NCI-H748 (cell line): ENCODE measurements at regions not wholly inside any gene's neighbourhood (a gene's known extent, or its start where the extent isn't known, plus 50 kb on each side); places are given as distances from the start of the nearest gene placed in this dataset.

Experiments
- DNase-seq: peaks from one replicate; lab custom pipeline; 2025; ENCODE audit not compliant: unreplicated experiment; lab: John Stamatoyannopoulos, UW

DNA sequence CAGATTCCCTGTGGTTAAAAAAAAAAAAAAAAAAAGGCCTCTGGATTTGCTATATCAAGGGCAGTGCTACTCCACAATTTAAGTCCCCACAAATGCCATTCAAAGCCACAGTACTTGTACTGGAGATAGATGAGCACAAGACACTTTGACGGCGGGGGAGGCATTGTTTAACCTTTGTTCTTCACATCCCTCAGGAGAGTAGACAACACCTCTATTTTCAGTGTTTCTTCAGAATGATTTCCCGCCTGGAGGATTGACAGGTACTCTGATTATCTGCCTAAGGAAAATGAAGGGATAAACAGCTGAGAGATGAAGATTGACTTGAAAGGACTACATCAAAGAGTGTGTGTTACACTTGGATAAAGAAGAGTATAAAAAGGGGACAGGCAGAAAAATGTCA is 58.7 kb downstream of the OTOL1 start:
- DNase-seq: no peak

DNA sequence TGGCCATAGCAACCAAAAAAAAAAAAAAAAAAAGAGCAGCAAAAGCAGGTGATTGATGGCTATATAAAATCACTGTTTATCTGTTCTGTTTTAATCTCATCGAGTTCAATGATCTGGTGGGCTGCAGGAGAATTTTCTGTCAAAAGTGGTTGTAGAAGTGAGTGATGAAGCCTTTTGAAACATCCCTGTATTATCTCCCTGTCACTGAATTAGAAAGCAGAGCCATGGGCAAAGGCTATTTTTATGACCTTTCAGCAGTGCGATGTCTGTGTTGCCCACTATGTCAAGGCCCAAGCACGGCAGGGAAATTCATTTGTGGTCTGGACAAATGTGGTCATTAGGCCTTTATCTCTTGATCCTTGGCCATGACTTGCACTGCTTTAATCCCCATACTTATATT is 59.9 kb downstream of the OTOL1 start:
- no peak for DNase-seq

DNA sequence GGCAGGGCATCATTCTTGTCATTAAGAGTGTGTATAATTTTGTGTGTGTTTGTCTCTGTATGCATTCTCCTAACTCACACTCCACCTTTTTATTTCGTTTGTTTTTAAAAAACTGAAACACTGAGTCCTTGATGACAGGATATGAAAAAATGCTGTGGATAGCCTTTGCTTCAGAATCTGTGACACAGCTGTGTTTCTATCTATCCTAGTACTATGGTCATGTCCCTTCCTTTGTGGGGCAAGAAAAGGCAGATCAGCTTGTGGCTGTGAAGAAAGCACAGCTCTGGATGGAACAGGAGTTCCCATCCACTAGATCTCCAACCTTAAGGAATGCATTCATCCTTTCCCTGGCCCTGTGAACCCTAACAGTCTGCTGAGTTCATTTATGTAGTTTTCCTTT is 60.3 kb downstream of the OTOL1 start:
- no peak for DNase-seq

DNA sequence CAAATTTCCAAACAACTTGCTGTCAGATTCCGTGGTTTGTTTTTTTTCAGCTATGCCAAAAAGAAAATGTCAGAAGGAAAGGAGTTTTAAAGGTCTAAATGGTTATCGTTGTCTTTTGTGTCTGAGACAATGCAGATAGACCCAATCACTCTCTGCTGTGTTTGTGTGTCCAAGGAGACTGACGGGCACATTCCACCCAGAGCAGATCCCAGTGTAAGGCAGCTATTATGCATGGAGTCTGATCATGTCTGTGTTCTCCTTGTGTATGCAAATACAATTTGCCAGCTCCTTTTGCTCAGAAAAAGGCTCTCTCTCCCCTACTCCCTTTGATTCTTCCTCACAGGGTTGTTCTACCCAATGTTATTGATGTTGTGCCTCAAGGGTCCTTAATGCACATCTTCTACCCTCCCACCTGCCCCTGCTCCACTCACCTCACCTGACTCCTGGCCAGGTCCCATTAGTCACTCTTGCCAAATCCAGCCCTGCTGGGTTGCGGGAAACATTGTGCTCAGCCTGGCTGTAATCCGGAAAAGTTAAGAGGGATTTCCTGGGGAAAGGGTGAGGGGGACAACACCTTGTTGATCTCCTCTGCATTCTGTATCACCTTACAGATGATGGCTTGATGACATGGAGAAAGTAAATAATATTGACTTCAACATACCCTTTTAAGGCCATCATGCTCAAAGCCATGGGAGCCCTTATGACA is 61.0 kb downstream of the OTOL1 start:
- DNase-seq: no peak

DNA sequence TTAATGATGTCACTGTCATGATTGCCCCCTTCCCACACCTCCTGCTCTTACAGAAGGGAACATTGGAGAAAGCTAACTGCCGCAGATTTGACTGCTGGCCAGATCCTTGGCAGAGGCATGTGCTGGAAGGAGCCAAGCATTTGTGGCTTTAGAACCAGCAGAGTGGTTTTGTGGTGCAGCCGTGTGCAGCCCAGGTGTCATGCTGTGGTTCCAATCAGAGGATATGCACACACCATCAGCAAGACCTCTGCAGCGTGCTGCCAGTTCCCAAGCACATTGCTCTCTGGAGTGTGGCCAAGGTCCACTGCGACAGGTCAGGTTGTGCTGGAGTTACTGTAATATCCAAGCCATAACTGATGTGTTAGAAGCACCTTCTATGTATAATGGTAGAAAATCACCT is 61.6 kb downstream of the OTOL1 start:
- no peak for DNase-seq

DNA sequence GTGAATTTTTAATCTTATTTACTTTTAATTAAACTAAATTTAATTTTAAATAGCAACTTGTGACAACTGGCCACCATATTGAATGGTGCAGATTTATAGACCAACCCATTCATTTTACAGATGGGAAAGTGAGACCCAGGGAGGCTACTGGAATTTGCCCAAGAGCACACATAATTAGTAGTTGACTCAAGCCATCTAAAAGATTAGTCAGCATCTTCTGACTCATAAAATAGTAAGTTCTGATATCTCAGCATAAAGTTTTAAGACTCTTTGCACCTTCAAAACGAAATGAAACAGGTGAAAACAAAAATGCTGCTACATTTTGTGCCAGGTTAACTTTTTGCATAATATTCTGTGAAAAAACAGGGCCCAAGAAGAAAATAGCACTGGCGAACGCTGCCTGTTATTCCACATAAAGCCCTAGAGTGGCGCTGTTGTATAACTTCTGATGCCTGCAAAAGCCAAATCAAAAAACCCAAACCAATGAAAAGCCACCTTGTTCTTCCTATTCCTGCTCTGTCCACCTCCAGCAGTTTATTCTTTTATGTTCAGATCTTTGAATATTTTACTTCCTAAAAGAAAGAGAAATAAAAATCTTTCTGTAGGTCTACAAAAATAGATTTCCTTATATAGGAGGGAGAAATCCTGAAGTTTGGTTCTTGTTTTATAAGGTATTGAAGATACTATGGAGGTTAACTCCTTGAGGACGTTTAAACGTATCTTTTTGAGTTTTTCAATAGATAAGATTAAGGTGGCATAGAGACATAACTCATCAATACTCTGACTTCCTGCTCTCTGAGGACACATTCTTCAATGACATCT is 62.8 kb downstream of the OTOL1 start:
- DNase-seq: peak; percentile 62

DNA sequence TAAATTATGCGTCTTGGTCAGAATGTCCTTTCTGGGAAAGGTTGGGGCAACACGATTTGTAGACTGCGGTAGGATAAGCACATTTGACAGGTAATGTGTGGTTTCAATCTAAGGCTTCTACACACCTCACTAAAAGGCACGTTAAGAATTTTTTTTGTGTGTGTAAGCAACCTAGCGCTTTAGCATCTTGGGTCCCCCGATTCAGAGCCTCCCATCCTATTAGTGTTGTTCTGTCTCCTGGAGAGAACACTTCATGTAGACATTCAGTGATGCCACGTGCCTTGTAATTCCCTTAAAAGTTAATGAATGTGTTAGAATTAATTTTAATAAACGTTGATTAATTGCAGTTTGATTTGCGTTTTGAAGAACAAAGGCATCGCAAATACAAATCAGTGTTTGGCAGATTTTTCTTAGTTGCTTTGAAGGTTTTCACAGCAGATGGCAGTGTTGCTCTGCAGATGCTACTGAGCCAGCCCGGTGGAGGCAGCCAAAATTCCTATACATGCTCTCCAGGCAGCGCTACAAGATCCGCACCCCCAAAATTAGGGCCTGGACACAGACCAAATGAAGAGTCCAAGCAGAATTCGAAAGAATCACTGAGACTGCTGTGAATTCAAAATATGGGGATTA is 63.5 kb downstream of the OTOL1 start:
- peak; percentile 65 for DNase-seq

DNA sequence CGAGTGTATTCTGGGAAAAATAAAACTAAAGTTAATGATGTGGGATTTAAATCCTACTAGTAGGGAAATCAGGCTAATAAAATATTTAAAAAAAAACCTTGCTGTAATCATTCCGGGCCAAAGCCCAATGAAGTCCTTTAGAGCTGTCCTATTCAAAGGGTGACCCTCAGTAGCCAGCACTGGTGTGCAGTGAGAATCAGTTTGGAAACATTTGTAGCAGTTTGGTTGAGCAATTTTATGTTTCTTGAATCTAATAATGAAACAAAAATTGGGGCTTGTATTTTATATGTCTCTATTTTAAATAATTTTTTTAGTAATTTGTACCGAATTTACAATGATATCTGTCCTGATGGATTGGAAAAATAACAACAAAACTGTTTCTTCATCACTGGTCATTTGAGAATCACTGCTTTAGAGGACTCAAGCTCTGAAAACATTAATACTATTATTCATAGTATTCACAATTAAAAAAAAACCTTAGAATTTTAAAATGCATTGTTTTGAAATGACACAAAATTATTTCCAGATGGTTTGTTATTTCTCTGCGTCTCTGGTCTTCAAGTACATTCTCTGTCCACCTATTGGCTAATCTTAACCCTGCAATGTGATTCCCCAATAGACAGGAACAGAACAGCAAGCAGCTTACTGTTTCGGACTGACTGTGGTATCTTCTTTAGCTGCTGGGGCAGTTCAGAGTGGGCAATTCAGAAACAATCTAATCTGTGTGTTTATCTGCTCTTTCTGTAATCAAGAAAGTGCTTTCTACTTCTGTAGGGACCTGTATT is 71.2 kb downstream of the OTOL1 start:
- DNase-seq: no peak

DNA sequence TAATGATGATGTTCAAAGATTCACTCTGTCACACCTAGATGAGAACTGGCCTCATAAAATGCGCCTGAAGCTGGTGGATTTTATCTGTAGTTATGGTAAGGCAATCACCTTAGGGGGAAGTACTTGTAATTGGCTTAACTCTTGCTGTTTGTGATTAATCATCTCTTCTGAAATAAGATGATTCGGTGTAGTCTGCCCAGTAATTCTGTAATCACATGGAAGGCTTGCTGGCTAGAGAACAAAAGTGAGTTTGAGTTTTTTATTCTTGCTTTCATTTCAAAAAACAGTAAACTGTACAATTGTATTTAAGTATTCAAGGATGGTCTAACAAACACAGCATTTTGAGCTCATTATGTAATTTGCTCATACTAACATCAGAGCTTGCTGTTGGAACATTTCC is 72.1 kb downstream of the OTOL1 start:
- no peak for DNase-seq

DNA sequence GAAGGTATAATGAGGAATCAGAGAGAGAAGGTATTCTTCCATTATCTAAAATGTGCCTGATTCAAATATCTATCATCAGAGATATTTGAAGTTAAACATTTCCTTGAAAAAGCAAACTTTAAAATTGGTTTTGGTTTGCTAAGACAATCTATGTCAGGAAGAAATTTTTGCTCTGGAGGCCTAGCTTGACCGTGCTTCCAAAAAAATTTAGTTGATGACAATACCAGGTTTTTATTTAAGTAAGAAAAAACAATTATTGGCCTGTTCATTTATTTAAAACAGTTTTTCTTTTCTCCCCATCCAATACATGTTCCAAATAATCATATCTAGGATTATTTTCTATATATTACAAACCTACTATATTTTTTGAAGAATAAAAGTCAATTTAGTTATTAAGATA is 75.3 kb downstream of the OTOL1 start:
- no peak for DNase-seq

DNA sequence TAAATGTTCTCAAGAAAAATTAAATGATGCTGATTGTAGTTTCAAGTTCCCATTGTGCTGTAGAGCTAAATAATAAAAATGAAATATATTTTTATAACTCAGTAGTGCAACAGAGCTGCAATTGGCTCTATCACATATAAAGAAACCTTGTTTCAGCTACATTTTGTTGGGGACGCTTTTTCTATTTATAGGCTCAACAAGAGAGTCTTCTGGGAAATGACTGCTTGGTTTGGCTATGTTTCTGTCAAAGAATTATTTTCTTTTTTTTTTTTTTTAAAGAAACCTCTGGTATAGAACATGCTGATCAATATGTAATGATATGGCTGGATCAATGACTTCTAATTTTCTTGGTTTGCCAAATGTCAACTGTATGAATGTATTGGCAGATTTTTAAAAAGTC is 76.5 kb downstream of the OTOL1 start:
- DNase-seq: no peak

DNA sequence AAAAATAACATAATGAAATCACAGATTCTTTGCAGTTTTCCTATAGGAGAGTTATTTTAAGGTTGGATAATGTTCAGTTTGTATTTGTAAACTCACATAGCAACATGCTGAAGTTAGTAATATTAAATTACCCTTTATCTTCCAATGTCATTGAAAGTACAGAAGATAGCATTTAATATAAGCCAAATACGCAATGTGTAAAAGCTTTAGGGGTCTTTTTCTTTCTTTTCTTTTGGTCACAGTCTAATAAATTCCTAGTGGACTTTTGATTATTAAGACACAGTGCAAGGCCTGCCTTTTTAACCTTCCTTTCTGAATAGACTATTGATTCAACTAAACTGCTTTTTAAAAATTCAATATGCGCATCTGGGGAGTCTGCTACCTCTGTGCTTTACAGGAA is 79.3 kb downstream of the OTOL1 start:
- no peak for DNase-seq

DNA sequence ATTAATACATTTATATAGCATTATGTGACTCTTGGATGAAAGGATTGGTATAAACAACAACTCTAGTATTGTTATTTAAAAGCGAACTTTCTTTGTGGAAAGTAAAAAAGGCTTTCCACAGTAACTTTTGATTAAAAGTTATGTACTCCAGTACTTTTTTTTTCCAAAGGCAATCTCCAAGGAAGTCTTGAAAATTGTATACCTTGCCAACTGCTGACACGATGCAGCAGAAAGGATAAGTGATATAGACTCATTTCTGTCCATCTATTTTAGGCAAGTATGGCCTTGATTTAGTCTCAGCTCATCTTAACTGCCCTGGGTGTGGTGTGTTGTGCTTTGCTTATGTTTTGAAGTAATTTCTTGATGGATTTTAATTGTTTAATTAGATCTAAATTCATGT is 79.7 kb downstream of the OTOL1 start:
- DNase-seq: no peak

DNA sequence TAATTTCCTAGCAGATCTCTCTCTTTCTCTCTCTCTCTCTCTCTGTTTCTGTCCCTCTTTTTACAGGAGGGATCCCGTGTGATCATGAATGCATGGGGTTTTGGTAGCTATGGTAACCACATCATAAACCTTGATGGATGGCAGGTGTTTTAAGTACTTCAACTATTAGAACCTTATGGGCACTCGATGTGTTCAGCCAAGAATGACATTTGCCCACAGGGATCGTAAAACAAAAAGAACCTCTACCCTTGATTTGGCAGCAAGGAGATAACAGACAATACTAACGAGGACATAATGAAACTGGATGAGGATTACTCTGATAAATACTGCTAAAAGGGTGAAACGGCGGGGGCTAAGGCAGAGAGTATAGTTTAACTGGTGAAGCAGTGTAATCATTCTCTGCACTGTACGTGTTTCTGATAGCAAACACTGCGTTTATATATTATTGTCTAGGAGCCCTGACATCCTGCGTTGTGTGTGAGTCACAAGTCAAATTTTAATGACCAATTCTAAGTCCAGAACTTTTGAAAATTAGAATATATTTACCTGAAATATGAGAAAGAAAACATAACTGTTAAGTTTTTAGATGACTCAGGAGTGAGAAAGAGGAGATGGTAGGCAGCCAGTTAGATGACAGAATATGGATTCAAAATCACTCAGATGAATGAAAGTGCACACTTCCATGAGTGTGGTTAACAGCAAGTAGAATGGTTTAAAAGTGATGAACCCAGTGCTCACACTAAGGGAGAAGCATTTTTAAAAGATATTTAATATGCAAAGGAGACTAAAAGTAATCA is 80.3 kb downstream of the OTOL1 start:
- peak; percentile 97 for DNase-seq

DNA sequence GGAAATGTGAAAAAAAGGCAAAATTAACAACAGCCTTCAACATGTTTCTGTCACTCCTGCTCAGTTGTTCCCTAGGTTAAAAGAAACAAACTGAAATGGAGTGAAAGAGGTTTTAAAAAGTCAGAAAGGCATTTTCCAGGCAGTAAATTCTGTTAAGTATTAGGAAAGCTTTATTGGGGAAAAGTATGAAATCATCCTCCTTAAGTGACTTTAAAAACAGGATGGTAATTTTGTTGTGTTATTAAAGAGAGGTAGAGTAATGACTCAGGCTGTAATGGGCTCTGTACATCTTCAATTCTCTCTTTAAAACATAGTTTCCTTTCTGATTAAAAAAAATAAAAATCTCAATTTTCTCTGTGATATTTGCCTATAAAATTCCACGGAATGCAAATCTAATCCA is 81.1 kb downstream of the OTOL1 start:
- no peak for DNase-seq

DNA sequence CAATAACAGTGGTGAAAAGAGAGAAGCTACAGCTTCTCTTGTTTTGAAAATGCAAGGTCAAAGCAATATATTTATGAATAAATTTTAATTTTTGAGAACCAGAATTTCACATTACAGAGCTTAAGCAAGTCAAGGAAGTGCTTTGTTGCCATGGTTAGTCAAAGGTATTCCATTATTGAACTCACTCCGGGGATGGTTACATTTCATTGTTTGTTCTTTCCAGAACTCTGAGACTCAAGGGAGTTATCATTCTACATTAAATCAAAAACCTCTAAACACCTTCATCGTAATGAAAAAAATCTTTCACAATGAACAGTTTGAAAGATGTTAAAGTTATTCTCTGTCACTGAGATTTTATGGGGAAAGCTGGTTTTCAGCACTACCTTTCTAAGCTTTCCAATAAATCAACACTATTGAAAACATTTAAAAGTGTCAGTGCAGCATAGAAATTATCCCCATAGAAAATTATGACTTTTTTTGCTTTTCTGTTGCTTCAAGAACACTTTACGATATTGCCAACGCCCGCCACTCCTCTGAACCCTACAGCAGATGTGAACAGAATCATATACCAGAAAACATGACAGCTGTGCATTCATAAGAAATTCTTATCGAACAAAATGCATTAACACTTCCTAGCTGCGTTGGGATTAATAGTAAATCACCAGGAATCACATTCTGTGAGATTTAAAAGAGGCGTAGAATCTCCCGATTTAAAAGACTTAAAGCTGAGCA is 83.0 kb downstream of the OTOL1 start:
- peak; percentile 7 for DNase-seq

DNA sequence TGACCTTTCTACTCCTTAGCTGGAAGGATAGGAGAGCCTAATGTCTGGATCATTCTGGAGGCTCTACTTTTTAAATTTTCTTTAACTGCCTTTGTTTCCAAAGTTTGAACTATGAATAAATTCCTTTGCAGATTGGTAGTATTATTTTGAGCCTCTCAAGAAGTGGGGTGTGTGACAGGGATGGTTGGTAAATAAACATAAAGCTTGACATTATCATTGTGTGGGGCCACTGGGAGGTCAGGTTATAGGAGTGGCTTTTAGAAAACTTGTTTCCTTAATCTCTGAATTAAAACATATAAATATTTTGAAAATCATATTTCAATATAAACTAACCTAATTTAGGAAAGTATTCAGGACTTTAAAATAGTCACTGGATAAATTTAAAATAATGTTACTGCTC is 89.3 kb downstream of the OTOL1 start:
- DNase-seq: no peak

DNA sequence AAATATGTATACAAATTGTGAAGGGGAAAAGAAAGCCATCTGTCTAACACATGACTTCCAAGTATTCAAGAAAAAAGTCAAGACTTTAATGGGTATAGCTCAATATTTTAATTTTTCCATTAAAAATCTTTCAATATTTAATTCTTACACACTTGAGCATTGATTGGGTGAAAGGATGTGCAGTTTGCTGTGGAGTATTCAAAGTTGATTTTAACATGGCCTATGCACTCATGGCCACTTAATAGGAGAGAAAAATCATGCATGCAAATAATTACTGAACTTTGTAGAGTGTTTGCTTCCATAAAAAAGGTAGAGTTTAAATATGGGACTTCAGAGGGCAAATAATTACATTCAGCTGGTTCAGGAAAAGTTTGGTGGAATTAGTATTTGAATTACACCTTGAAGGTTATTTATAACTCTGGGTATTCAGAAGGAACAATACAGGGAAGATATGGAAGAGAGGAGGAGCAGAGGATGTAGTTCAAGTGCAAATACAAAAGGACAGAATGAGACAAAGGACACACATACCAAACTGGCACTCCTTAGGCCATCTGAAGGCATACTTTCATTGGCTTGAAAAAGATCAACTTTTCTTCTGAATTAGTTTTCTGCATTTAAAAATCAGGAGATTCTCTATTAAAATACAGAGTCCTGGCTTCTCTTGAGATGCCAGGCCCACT is 90.1 kb downstream of the OTOL1 start:
- DNase-seq: no peak

DNA sequence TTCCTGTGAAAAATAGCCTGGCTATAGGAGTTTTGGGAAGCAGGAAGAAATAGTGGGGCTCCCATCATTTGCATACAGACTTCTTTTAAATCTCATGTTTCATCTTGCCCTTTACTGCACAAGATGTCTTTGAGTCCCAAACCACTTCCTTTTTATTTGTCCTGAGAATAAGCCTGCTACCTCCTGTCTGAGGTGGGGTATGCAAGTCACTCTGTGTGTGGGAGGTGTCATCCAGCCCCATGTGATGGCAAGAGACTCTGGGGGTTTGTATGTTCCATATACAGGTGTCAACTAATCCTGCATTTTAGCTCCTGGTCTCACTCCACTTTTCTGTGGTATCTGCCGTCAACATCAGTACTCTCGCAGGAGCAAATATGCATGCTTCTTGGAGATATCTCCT is 102.0 kb downstream of the OTOL1 start:
- no peak for DNase-seq
